ENCODE measurements at regions not wholly inside any gene's neighbourhood (a gene's known extent, or its start where the extent isn't known, plus 50 kb on each side); places are given as distances from the start of the nearest gene placed in this dataset.

GRCh38 chr10:55485827-55486226 lies 684.8 kb upstream of the PCDH15 start:
- DNase-seq, result no peak

DNA sequence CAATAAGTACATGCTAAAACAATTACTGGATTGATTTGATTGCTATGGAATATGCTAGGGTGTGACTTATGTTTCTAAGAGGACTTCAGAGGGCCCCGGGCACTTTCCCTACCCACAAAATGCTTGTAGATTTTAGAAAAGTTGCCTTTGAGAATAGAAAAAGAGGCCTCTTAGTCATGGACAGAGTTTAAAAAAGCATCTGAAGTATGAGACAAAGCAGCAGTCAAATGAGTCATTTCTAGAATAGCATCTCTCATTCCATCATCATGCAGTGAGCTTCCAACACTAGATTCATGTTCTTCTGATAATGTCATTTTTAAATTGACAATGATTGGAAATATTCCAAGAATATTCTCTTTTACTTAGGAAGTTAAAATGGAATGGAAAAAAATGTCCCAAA lies 675.1 kb upstream of the PCDH15 start:
- no peak for DNase-seq

GRCh38 chr10:55474258-55474657 lies 673.2 kb upstream of the PCDH15 start:
- DNase-seq, result no peak

DNA sequence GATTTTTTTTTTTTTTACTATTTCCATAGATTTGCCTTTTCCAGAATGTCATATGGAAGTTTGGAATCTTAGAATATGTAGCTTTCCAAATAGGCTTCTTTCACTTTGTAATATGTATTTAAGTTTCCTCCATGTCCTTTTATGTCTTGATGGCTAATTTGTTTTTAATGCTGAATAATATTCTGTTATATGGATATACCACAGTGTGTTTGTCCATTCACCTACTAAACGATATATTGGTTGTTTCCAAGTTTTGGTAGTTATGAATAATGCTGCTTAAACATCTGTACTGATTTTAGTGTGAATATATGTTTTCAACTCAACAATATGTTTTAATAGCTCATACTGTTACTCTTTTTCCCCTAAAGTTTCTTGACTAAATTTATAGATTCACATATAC lies 669.8 kb upstream of the PCDH15 start:
- DNase-seq, result no peak

DNA sequence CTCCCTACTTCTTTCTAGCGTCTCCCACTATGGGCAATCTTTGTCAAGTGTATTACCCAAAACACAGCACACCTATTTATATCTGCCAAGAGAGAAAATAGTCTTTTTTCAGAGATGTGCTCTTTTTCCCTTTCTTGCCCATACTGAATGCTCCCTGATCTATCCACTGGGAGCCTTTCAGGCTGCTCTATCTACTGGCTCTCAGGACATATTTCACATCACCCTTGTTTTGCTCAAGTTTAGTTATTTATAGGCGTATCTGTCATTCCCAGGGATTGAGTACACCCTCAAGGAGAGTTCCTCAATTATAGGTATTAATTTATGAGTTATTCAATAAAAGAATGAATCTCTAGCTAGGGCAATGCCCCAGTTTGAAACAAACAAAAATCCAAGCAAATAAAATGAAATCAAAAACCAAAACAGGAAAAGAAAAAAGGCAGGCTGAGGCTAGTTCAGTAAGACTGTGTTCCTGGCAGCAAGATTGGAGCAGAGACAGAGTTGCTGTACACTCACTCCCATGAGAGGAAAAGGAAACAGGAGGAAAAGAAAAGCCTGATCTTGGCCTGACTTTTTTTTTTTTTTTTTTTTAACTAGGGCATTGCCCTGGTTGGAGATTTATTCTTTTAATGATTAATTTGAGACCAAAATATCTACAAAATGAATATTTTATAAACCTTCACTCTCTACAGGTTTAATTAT lies 665.9 kb upstream of the PCDH15 start:
- DNase-seq, result no peak

GRCh38 chr10:55464083-55464482 lies 663.1 kb upstream of the PCDH15 start:
- no peak for DNase-seq

DNA sequence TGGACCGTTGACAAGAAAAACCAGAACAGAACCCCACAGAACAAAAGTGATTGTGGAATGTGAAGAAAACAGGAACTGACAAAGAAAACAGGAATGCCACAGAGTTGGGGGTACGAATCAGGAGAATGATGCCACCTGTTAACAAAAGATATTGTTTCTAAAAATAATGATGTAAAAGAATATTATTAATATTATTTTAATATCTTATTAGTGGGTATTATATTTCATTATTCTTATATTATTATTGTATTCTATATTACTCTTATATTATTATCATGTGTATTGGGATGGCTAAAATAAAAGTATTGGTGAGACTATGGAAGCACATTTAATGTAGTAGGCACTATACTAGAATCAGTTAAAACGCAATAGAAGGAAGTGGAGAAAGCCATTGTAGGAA lies 659.0 kb upstream of the PCDH15 start:
- no peak for DNase-seq

DNA sequence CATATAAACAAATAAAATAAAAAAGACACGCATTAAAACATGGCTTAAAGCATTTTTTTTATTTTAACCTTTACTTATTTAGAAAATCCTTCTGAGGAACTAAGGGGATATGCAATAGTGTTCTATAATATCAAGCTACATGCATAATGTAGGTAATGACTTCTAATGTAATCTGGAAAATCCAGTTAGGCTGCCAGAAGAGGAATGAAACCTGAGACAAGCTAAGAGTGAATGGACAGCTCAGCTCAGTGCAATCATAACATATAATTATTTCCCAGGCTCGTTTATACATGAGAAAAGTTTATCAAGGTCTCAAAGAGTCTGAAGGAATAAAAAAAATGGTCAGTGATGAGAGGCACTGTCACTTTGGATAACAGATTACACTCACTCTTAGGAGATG lies 649.0 kb upstream of the PCDH15 start:
- DNase-seq, result no peak

DNA sequence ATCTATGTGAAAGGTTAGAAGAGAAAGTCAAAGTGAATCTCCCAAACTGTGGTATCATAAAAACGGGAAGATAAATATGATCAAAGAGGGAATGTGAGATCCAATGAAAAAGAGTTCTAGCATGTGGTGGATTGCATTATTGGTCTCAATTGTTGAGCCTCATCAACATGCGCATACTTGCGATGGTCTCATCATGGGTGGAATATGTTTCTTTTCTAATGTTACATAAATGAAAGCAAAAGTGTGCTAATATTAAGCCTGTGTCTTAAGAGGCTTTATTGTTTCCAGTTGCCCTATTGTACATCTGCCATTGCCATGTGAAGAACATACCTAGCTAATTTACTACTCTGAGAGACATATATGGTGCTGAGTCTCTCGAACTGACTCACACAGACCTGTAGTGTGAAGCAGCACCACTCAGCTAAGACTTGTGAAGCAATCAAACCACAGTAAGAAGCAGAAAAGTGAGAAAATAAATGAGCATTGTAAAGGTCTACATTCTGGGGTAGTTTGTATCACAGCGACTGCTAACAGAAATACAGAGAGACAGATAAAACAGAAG lies 645.5 kb upstream of the PCDH15 start:
- no peak for DNase-seq

DNA sequence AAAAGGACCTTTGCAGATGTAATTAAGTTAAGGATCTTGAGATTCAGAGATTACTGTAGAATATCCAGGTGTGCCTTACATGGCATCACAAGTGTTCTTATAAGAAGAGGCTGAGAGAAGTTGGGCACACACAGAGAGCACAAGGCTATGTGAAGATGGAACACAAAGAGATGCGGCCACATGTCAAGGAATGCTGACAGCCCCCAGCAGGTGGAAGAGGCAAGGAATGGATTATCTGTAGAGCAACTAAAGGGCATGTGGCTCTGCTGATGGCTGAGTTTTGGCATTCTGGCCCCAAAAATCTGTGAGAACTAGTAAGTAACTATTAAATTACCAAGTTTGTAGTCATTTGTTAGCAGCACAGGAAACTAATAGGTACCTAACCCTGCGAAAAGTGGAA lies 640.7 kb upstream of the PCDH15 start:
- DNase-seq, result no peak

GRCh38 chr10:55426138-55426537 lies 625.1 kb upstream of the PCDH15 start:
- no peak for DNase-seq

DNA sequence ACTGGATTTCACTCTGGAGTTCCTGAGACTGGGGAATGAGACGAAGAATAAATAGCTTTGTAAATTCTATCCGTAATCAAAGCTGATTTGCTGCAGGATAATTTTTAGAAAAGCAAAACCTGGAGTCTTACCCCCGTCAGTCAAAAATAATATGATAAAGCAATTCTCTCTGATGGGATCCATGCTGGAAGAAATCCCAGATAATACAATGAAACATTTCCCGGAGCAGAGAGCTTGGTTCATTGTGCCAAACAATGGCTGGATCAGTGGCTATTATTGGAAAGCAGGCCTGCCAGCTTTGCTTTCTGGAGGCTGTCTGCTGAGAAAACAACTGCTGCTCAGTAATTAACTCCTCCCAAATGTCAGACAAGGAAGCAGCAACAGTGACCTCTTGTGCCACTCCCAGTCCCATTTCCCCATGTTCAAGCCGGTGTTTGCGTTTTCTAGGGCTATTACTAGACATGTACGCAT lies 609.4 kb upstream of the PCDH15 start:
- no peak for DNase-seq

GRCh38 chr10:55404094-55404493 lies 603.1 kb upstream of the PCDH15 start:
- no peak for DNase-seq

DNA sequence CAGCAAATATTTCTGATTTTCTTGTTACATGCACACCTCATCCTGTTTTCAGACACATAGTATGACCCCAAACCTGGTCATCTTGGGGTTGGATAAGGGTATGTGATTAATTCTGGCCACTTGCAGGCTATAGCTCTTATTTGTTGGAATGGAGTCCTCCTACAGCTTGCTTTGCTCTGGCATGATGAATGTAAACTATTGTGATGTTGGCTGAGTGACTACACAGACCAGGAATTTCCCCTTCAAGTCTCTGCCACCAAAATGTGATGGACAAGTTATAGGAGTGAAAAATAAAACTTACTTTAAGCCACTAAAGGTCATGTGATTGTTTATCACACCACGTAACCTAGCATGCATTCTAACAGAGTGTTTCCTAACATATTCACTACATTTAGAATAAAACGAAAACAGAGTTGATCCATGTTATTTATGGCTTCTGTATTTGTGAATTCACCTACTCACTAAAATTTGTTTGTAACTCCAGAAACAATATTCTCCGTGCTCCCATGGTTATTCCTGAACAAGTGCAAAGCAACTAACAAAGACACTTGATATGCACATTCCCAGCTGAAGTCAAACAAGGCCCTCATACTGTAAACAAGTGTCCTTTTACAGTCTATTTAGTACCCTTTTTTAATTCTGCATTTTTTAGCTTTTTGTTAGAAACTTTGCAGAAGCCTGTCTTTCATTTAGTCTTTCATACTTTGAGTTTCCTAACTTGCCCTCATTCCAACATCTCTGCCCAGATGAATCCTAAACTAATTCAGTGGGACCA lies 599.2 kb upstream of the PCDH15 start:
- no peak for DNase-seq

GRCh38 chr10:55398497-55398882 lies 597.5 kb upstream of the PCDH15 start:
- no peak for DNase-seq

DNA sequence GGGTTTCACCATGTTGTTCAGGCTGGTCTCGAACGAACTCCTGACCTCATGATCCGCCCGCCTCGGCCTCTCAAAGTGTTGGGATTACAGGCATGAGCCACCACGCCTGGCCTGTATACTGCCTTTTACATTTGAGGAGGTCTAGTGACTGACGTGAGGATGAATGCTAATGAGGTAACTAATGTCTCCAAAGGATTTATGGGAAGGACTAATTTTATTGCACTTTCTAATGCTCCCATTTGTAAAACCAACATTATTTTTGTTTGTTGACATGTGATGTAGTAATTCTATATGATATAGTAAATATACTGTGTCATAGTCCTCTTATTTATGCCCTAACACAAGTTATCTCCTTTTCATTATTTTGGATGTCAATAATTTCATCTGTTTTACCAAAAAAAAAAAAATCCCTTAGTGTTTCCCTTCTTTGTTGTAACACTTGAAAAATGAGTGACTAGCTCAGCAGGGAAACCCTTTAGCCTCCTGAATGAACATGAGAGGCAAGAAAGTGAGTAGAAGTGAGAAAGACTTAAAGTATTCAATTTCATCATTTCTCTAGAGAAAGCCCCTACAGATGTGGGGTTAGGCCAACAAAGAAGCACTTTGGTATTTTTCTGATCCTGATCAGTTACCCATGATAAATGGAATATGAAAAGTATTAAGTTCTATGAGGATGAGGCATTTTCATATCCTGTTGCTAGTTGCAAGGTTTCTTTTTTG lies 596.9 kb upstream of the PCDH15 start:
- DNase-seq, result no peak

GRCh38 chr10:55378196-55378595 lies 577.2 kb upstream of the PCDH15 start:
- no peak for DNase-seq

- no peak for DNase-seq
Measured at GRCh38 chr10:55374917-55375316, 573.9 kb upstream of the PCDH15 start.

- no peak for DNase-seq
Measured at GRCh38 chr10:55374060-55374459, 573.0 kb upstream of the PCDH15 start.

GRCh38 chr10:55369670-55370420 lies 568.8 kb upstream of the PCDH15 start:
- DNase-seq, result no peak

GRCh38 chr10:55368467-55368866 lies 567.4 kb upstream of the PCDH15 start:
- DNase-seq, result no peak

- no peak for DNase-seq
Measured at GRCh38 chr10:55367555-55367954, 566.5 kb upstream of the PCDH15 start.

GRCh38 chr10:55358539-55358938 lies 557.5 kb upstream of the PCDH15 start:
- no peak for DNase-seq
